ENCODE measurements at regions not wholly inside any gene's neighbourhood (a gene's known extent, or its start where the extent isn't known, plus 50 kb on each side); places are given as distances from the start of the nearest gene placed in this dataset.

GRCh38 chr4:11702886-11703557, 274.3 kb upstream of the HS3ST1 start:
- H3K23me2 ChIP-seq (ENCODE audit: low read depth, low read length) = no peaks in the 10 kb centered on the region
- WGBS, 2 experiments (ENCODE audit: extremely low coverage in 1 of 2, insufficient coverage in 1 of 2, insufficient read length in 1 of 2, insufficient replicate concordance in 2 of 2, low coverage in 1 of 2, low lambda C conversion rate in 2 of 2, missing lambda C conversion rate in 1 of 2) = 90% methylated on average over 3 of the region's 3 CpGs; no CpG with 5 or more reads in 1 of the 2 experiments
- POLR2A ChIA-PET (ENCODE audit: partially characterized antibody) = no interaction called here
- no peak overlapping the region for H3K9ac ChIP-seq (replicated peaks in 1 of 4; ENCODE audit: extremely low read depth in 1 of 4, low read depth in 3 of 4, low read length in 3 of 4)
- H3K4me2 ChIP-seq (ENCODE audit: insufficient read depth in 1 of 2, low read depth in 2 of 2, low read length in 2 of 2) = no peak overlapping the region
- no peaks in the 10 kb centered on the region for H3K79me1 ChIP-seq (ENCODE audit: low read depth, low read length)
- H3K56ac ChIP-seq (replicated peaks; ENCODE audit: insufficient read length, low read depth, low read length) = no peak overlapping the region
- H3K27me3 ChIP-seq (replicated peaks in 1 of 4; ENCODE audit: control insufficient read depth in 3 of 4, extremely low read depth in 1 of 4, insufficient read depth in 3 of 4, low read length in 3 of 4) = no peaks in the 10 kb centered on the region
- CTCF ChIA-PET (ENCODE audit: partially characterized antibody) = interaction anchor here (0.6 to 1.7 kb wide), 12 partner anchors 16 to 196 kb away, joined by 3 to 9 read pairs (median 4); no protein-coding TSS in a partner anchor
- H4K5ac ChIP-seq (ENCODE audit: insufficient read length, low read depth, low read length) = no peak overlapping the region
- H3K27ac ChIP-seq (ENCODE audit: low read depth, low read length) = no peak overlapping the region
- H3K18ac ChIP-seq (ENCODE audit: extremely low read depth, low read length) = no peak overlapping the region
- H2BK12ac ChIP-seq (ENCODE audit: low read depth, low read length) = no peak overlapping the region
- no peak overlapping the region for H2BK20ac ChIP-seq (ENCODE audit: low read length)
- H3K4me3 ChIP-seq (ENCODE audit: extremely low read depth in 1 of 4, insufficient read depth in 2 of 4, low read depth in 3 of 4, low read length in 4 of 4) = no peak overlapping the region
- H2BK15ac ChIP-seq (ENCODE audit: low read length) = no peak overlapping the region
- no peak overlapping the region for H3K23ac ChIP-seq (ENCODE audit: insufficient read length)
- H3K4me1 ChIP-seq (replicated peaks in 1 of 4; ENCODE audit: control insufficient read depth in 3 of 4, insufficient read depth in 4 of 4, low read length in 3 of 4) = no peaks in the 10 kb centered on the region
- H3K4ac ChIP-seq (replicated peaks; ENCODE audit: insufficient read length, low read depth, low read length) = no peak overlapping the region
- DNase-seq (ENCODE audit: low read depth in 1 of 2, low spot score in 2 of 2) (no peak), FAIRE-seq (no peak)
- no peaks in the 10 kb centered on the region for H3K9me3 ChIP-seq (ENCODE audit: insufficient read depth in 2 of 2, low read depth in 1 of 2, low read length in 1 of 2)
- no peaks in the 10 kb centered on the region for H3K36me3 ChIP-seq (ENCODE audit: control insufficient read depth in 2 of 4, insufficient read depth in 4 of 4, low read length in 3 of 4)
- no peak overlapping the region for H4K91ac ChIP-seq (replicated peaks; ENCODE audit: insufficient read length, low read length)
- no peak overlapping the region for H2BK5ac ChIP-seq (ENCODE audit: low read depth, low read length)
- H3K79me2 ChIP-seq (ENCODE audit: control insufficient read depth in 1 of 2, insufficient read depth in 2 of 2, low read length in 2 of 2) = no peaks in the 10 kb centered on the region
- H4K8ac ChIP-seq (ENCODE audit: extremely low read depth, insufficient read depth, low read length) = no peak overlapping the region
- no peak overlapping the region for H2BK120ac ChIP-seq (replicated peaks; ENCODE audit: low read depth, low read length)
- no peak overlapping the region for H2AFZ ChIP-seq (ENCODE audit: low read length)
- no peak overlapping the region for H2AK5ac ChIP-seq (ENCODE audit: low read depth, low read length)
- H4K20me1 ChIP-seq (replicated peaks in 1 of 2; ENCODE audit: control insufficient read depth in 1 of 2, insufficient read depth in 2 of 2, low read length in 2 of 2) = no peaks in the 10 kb centered on the region
- H3K14ac ChIP-seq (ENCODE audit: insufficient read length) = no peak overlapping the region
- TF ChIP-seq BACH1 (IDR thresholded peaks at IDR 0.05; ENCODE audit: low read length) (no peak), HDAC2 (IDR thresholded peaks at IDR 0.05; ENCODE audit: borderline replicate concordance in 1 of 2, low read depth in 2 of 2, low read length in 2 of 2) (no peak), BRCA1 (IDR thresholded peaks at IDR 0.05; ENCODE audit: low read depth, low read length) (no peak)
